ENCODE measurements at regions not wholly inside any gene's neighbourhood (a gene's known extent, or its start where the extent isn't known, plus 50 kb on each side); places are given as distances from the start of the nearest gene placed in this dataset.

- Histone ChIP-seq H3K4me1 (ENCODE audit: insufficient read depth, low read length) (no peaks in the 10 kb centered on the region), H2AFZ (ENCODE audit: low read depth, low read length) (no peak overlapping the region), H3K27me3 (ENCODE audit: insufficient read depth, low read length) (no peaks in the 10 kb centered on the region), H3K36me3 (ENCODE audit: insufficient read depth, low read length) (no peaks in the 10 kb centered on the region), H3K4me3 (ENCODE audit: insufficient read depth, low read depth, low read length) (no peak overlapping the region), H3K79me2 (ENCODE audit: insufficient read depth, low read length) (no peaks in the 10 kb centered on the region), H3K4me2 (ENCODE audit: low read length) (no peak overlapping the region), H3K9ac (ENCODE audit: low read length) (no peak overlapping the region), H3K9me3 (ENCODE audit: insufficient read depth, low read depth, low read length) (no peaks in the 10 kb centered on the region), H3K27ac (ENCODE audit: low read depth, low read length) (no peak overlapping the region), H4K20me1 (ENCODE audit: insufficient read depth, low read length) (no peaks in the 10 kb centered on the region)
- DNase-seq (ENCODE audit: low read depth) (no peak), FAIRE-seq (no peak)
- Mint-ChIP-seq H3K9me3 (ENCODE audit: unreplicated experiment) (peaks cover 3% of the 10 kb centered on the region), H3K27ac (ENCODE audit: unreplicated experiment) (no peak overlapping the region), H3K27me3 (ENCODE audit: low read depth, unreplicated experiment) (no peaks in the 10 kb centered on the region), H3K4me1 (ENCODE audit: low read depth, unreplicated experiment) (no peaks in the 10 kb centered on the region), H3K36me3 (ENCODE audit: low read depth, unreplicated experiment) (no peaks in the 10 kb centered on the region), H3K4me3 (ENCODE audit: unreplicated experiment) (no peak overlapping the region)
- no peak for TF ChIP-seq EZH2 (IDR thresholded peaks at IDR 0.05; ENCODE audit: insufficient read depth, low read length)
- TF ChIP-seq CTCF (IDR thresholded peaks at IDR 0.05; ENCODE audit: insufficient read depth, low read depth, low read length) = no peak
These were observed 1271.6 kb downstream of the NSUN3 start for GRCh38 chr3:95334461-95334860.

GRCh38 chr3:95335517-95335916 is 1272.7 kb downstream of the NSUN3 start:
- no peak overlapping the region for H3K27ac ChIP-seq (ENCODE audit: low read depth, low read length)
- FAIRE-seq = no peak
- H3K36me3 Mint-ChIP-seq (ENCODE audit: low read depth, unreplicated experiment) = no peaks in the 10 kb centered on the region

More at GRCh38 chr3:95335517-95335916, 1272.7 kb downstream of the NSUN3 start:
- H4K20me1 ChIP-seq (ENCODE audit: insufficient read depth, low read length) = no peaks in the 10 kb centered on the region
- H3K36me3 ChIP-seq (ENCODE audit: insufficient read depth, low read length) = no peaks in the 10 kb centered on the region
- Mint-ChIP-seq H3K27ac (ENCODE audit: unreplicated experiment) (no peak overlapping the region), H3K4me3 (ENCODE audit: unreplicated experiment) (no peak overlapping the region), H3K4me1 (ENCODE audit: low read depth, unreplicated experiment) (no peaks in the 10 kb centered on the region), H3K9me3 (ENCODE audit: unreplicated experiment) (peaks cover 3% of the 10 kb centered on the region), H3K27me3 (ENCODE audit: low read depth, unreplicated experiment) (no peaks in the 10 kb centered on the region)
- H3K9me3 ChIP-seq (ENCODE audit: insufficient read depth, low read depth, low read length) = no peaks in the 10 kb centered on the region
- no peaks in the 10 kb centered on the region for H3K4me1 ChIP-seq (ENCODE audit: insufficient read depth, low read length)
- no peaks in the 10 kb centered on the region for H3K27me3 ChIP-seq (ENCODE audit: insufficient read depth, low read length)
- no peaks in the 10 kb centered on the region for H3K79me2 ChIP-seq (ENCODE audit: insufficient read depth, low read length)
- no peak overlapping the region for H3K4me3 ChIP-seq (ENCODE audit: insufficient read depth, low read depth, low read length)
- H2AFZ ChIP-seq (ENCODE audit: low read depth, low read length) = no peak overlapping the region
- no peak for TF ChIP-seq CTCF (IDR thresholded peaks at IDR 0.05; ENCODE audit: insufficient read depth, low read depth, low read length)
- no peak for TF ChIP-seq EZH2 (IDR thresholded peaks at IDR 0.05; ENCODE audit: insufficient read depth, low read length)
- H3K4me2 ChIP-seq (ENCODE audit: low read length) = no peak overlapping the region
- no peak overlapping the region for H3K9ac ChIP-seq (ENCODE audit: low read length)
- DNase-seq (ENCODE audit: low read depth) = no peak

Data from astrocyte (in vitro differentiated cells and primary cell).